Kasumi-1 (cell line): ENCODE measurements at regions not wholly inside any gene's neighbourhood (a gene's known extent, or its start where the extent isn't known, plus 50 kb on each side); places are given as distances from the start of the nearest gene placed in this dataset.

Source experiments
- DNase-seq, 2 experiments: peaks; one replicate each; lab custom pipeline; 2025; lab: John Stamatoyannopoulos, UW

DNA sequence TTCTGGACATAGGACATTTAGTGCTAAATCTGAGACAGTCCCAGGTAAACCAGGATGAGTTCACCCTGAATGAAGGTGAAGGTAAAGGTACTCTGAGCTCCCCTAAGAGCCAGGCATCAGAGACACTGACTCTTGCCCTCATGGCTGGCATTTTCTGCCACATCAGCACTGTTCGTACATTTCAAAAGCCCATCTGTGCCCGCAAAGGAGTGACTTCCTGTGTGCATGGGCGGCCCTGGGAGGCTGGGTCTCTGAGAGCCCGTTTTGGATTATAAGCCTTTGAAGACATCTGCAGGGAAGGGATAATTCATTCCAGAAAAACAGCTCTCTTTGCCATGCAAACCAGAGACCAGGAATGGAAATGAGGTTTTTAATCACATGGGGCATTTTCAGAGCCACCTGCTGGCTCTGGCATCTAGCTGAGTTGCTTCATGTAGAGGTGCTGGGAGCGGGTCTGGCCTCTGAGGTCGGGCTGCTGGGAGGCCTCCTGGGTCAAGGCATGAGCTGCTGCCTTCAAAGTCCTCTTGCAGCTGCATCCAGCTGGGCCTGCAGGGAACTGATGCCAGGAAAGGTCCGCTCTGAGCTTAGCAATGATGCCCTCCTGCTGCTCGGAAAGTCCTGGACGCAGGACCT lies 348.3 kb downstream of the DHX35 start:
- no peak for DNase-seq

DNA sequence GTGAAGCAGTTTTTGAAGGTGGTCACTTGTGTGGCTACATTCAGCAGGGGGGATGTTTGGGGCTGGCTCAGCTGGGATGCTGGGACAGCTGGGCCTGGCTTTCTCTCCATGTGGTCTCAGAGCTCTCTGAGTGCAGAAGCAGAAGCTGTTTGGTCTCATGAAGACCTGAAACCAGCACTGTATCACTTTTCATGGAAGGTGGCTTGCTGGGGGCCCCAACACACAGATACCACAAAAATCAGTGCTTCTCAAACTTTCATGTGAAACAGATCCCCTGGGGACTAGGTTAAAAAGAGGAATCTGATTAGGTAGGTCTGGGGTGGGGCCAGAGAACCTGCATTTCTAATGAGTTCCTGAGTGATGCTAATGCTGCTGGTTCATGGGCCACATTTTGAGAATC lies 347.3 kb downstream of the DHX35 start:
- no peak for DNase-seq

DNA sequence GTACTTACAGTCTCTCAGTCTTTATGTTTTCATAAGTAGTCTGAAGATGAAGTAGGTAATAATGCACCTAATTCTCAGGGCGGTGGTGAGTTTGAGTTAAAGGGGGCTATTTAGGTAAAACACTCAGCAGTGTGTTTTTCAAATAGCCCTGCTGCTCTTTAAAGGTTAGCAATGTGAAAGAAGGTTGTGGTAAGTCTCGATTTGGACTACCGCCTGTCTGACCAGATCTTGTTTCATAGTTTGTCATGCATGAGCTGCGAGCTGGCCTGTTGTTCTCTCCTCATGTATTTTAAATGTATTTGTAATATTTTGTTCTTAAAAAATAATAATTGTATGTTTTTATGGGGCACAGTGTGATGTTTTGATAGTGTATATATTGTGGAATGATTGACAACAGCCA lies 340.2 kb downstream of the DHX35 start:
- DNase-seq: no peak

GRCh38 chr20:39299783-39300182 lies 337.6 kb downstream of the DHX35 start:
- no peak for DNase-seq

- no peak for DNase-seq
These were observed 336.7 kb downstream of the DHX35 start for GRCh38 chr20:39298571-39299506.

GRCh38 chr20:39298121-39298520 lies 336.0 kb downstream of the DHX35 start:
- DNase-seq: no peak

DNA sequence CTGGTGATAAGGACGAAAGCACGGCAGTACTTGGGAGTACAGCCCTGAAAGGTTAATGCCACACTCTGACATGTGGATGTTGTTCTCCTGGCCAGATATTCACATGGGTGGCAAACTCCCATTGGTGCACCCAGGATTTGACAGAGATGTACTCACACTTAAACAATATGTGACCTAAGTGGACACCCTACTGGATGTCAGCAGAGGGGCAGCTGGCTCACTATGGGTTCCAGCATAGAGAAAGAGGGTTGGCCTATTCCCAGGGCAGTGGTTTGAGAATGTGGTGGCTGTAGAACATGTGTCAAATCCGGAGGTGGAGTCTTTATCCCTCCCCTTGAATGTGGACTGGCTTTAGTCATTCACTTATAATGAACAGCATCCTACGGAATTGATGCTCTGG lies 333.2 kb downstream of the DHX35 start:
- DNase-seq: no peak

DNA sequence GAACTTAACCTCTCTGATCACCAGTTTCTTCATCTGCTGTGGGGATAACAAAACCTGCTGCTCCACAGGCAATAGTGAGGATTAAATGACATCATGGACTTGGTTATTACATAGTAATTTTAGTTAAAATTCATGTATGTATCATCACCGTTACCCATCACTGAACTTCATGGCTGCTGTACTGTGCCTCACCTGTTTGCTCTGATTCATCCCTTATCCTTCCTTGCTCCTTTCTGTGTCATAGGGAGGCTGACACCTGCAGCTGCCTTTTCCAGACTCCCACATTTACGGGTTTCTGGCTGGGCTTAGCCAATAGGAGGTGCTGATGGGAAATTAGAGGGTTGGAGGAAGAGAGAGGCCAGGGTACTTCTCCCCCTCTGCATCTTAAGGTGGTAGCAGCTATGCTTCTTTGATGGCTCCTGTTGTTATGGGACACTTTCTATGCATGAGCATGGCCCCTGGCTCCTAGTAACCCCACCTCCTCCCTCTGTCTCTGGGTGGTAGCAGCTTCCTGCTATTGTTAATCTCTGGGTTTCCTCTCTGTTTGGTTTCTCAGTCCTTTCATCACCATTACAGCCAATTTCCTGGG lies 332.1 kb downstream of the DHX35 start:
- DNase-seq: no peak

DNA sequence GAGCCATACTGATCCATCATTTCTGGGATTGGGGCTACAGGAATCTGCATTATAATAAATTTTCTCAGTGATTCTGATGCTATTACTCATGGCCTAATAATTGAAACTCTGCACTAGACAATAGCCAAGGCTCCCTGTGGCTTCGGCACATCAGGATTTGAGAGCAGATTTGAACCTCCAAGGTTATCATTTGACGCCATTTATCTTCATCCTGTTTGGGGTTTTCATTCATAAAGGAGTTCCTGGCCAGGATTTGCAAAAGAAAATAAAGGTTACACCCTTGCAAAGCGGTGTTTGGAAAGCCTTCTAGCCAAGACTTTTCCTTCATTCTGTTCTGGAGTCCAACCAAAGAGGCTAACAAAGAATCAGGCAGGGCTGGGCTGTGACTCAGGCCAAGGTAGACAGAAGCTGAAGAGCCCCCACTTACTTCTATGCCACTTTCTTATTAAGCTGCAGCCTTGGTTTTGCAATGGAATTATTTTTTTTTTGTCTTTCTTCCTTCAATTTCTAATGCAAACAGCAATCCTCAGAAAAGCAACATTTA lies 330.1 kb downstream of the DHX35 start:
- no peak for DNase-seq

GRCh38 chr20:39291301-39291700 lies 329.2 kb downstream of the DHX35 start:
- DNase-seq: no peak

DNA sequence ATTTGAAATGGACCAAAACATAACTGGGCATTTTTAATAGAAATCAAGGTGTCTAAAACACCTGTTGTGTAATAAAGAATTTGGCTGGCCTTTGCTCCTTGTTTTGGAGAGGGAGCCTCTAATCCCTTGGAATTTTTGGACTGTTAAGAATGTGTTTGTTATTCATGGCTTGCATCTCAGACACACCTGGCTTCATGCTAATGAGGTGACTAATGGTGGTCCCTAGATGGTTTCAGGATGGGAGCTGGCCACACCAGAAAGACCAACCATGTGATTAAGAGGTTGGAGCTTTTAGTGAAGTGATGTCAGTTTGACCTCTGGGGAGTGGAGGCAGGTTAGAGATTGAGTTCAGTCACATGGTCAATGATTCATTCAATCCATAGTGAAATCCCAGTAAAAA lies 328.4 kb downstream of the DHX35 start:
- no peak for DNase-seq

GRCh38 chr20:39289831-39290230 lies 327.7 kb downstream of the DHX35 start:
- no peak for DNase-seq

GRCh38 chr20:39289316-39289715 lies 327.2 kb downstream of the DHX35 start:
- DNase-seq: no peak

GRCh38 chr20:39283464-39283863 lies 321.3 kb downstream of the DHX35 start:
- no peak for DNase-seq

GRCh38 chr20:39282619-39283092 lies 320.5 kb downstream of the DHX35 start:
- DNase-seq: no peak

GRCh38 chr20:39280875-39281274 lies 318.7 kb downstream of the DHX35 start:
- DNase-seq: no peak

GRCh38 chr20:39278230-39278788 lies 316.2 kb downstream of the DHX35 start:
- no peak for DNase-seq

DNA sequence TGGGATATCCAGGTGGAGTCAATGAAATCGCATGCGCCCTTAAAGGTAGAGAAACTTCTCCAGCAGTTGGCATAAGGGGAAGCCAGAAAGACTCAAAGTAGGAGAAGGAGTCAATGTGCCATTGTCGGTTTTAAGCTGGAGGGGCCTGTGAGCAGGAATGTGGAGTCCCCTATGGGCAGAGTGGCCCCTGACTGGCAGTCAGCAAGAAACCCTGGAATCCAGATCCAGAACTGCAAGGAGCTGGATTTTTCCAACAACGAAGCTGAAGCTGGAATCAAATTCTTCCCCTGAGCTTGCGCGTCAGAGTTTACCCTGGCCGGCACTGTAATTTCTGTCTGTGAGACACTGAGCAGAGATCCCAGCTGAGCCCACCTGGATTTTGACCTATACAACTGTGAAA lies 315.0 kb downstream of the DHX35 start:
- DNase-seq: no peak

- no peak for DNase-seq
These were observed 308.9 kb downstream of the DHX35 start for GRCh38 chr20:39270837-39271604.

DNA sequence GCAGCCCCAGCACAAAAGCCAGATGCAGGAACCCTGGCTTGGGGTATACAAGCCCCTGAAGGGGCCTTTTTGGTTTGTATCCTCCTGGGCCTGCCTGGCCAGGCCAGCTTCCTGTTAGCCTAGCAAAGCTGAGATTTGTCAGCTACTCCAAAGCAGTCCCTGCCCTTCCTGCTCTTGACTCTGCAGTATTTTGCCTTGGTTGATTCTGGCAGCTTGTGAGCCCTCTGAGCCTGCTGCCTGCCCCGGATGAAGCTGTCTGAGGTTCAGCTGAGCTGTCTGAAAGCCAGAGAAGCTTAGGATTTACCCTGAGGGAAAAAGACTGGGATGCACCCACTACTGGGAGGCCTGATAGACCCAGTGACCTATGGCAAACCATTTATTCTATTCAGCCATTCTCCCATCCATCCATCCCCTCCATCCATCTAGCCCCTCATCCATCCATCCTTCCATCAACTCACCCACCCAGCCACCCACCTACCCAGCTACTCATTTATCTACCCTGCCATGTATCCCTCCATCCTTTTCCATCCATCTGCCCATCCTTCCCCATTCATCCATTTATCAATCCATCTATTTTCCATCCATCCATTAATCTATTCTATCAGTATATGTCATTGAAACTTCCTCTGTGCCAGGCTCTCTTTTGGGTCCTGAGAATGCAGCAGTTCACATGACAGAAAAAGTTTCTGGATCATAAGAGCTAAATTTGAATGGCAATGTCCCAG lies 307.5 kb downstream of the DHX35 start:
- DNase-seq: no peak

GRCh38 chr20:39268981-39269461 lies 306.9 kb downstream of the DHX35 start:
- peak; percentile 16 to 35 for DNase-seq
